ENCODE measurements at regions not wholly inside any gene's neighbourhood (a gene's known extent, or its start where the extent isn't known, plus 50 kb on each side); places are given as distances from the start of the nearest gene placed in this dataset.

DNA sequence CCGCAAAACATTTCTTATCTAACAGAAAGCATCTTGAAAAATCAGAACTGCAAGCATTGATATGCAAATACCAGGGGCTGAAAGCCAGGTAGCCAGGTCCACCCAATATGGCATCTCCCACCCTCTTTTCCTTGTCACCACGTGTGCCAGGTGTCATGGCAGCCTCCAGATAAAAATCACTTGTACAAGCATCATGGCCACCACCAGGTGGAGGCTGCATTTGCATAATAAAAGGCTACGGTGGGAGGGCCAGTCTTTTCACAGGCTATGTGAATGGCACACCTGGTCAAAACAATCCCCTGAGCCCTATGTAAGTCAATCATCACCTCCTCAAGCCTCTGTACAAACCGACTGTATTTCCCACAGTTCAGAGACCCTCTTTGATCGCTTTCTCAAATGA, 1233.1 kb upstream of the ALCAM start:
- DNase-seq: no peak
- TF ChIP-seq GATA1 (IDR thresholded peaks at IDR 0.05; ENCODE audit: low read depth, low read length): no peak
- TF ChIP-seq POLR2A (IDR thresholded peaks at IDR 0.05; ENCODE audit: low read length): no peak

DNA sequence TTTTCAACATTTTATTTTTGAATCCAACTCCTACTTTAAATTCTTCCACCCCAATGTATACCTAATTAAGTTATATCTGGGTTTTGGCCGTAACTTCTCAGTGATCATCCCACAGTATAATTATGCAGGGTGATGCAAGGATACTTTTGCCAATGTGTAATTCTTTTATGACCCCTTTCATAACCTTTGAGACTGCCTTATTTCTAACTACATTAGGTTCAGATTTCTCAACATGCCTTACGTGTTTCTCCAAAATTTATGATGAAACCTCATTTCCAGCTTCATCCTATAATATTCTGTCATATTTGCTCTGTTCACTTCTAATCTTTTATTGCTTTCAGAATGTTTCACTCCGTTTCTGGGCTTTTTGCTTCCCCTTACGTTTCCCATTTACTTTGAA, 1229.6 kb upstream of the ALCAM start:
- no peak for DNase-seq
- TF ChIP-seq GATA1 (IDR thresholded peaks at IDR 0.05; ENCODE audit: low read depth, low read length): no peak
- TF ChIP-seq POLR2A (IDR thresholded peaks at IDR 0.05; ENCODE audit: low read length): no peak

- DNase-seq: no peak
- TF ChIP-seq GATA1 (IDR thresholded peaks at IDR 0.05; ENCODE audit: low read depth, low read length) (no peak), POLR2A (IDR thresholded peaks at IDR 0.05; ENCODE audit: low read length) (no peak)
Observed at GRCh38 chr3:104145164-104145563, 1221.5 kb upstream of the ALCAM start.

- no peak for DNase-seq
- TF ChIP-seq GATA1 (IDR thresholded peaks at IDR 0.05; ENCODE audit: low read depth, low read length): no peak
- no peak for TF ChIP-seq POLR2A (IDR thresholded peaks at IDR 0.05; ENCODE audit: low read length)
Observed at GRCh38 chr3:104149154-104149553, 1217.6 kb upstream of the ALCAM start.

DNA sequence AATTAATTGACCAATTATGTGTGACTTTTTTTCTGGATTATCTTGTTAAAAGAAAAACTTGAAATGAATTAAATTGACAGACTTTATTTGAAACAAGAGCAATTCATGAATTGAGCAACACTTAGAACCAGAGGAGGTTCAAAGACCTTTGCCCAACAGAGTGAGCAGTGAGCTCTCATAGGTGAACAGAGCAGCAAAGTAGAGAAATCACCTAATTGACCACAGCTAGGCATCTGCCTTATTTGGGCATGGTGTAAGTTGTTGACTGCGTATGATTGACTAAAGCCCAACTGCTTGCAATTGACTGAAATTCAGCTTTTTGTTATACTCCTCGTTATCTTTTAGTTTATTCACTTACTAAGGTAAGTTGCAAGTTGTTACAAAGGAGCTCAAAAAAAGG, 1216.0 kb upstream of the ALCAM start:
- DNase-seq: no peak

GRCh38 chr3:104154896-104155295, 1211.8 kb upstream of the ALCAM start:
- no peak for DNase-seq
- no peak for TF ChIP-seq POLR2A (IDR thresholded peaks at IDR 0.05; ENCODE audit: low read length)
- TF ChIP-seq GATA1 (IDR thresholded peaks at IDR 0.05; ENCODE audit: low read depth, low read length): no peak

More for the DNA sequence above, 1216.0 kb upstream of the ALCAM start:
- TF ChIP-seq GATA1 (IDR thresholded peaks at IDR 0.05; ENCODE audit: low read depth, low read length) (no peak), POLR2A (IDR thresholded peaks at IDR 0.05; ENCODE audit: low read length) (no peak)

DNA sequence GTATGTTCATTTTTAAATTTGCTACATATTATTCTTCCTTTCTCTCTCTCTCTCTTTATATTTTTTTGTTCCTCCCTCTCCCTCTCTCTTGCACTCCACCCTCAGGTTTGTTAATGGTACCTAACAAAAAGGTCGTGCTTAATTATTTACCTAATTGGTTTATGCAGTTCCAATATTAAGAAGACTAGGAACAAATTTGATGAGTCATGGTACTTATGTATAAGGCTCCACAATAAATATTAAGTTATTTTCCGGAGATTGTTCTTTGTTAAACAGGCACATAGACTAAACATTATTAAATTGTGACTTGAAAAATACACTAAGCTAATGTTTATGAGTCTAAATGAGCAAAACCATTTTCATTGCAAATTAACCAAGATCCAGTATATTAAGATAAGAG, 1200.8 kb upstream of the ALCAM start:
- DNase-seq: no peak
- TF ChIP-seq GATA1 (IDR thresholded peaks at IDR 0.05; ENCODE audit: low read depth, low read length): no peak

- DNase-seq: no peak
- TF ChIP-seq POLR2A (IDR thresholded peaks at IDR 0.05; ENCODE audit: low read length) (no peak), GATA1 (IDR thresholded peaks at IDR 0.05; ENCODE audit: low read depth, low read length) (no peak)
Observed at GRCh38 chr3:104168386-104168785, 1198.3 kb upstream of the ALCAM start.

- DNase-seq: no peak
- no peak for TF ChIP-seq POLR2A (IDR thresholded peaks at IDR 0.05; ENCODE audit: low read length)
- TF ChIP-seq GATA1 (IDR thresholded peaks at IDR 0.05; ENCODE audit: low read depth, low read length): no peak
Observed at GRCh38 chr3:104175696-104176095, 1191.0 kb upstream of the ALCAM start.

DNA sequence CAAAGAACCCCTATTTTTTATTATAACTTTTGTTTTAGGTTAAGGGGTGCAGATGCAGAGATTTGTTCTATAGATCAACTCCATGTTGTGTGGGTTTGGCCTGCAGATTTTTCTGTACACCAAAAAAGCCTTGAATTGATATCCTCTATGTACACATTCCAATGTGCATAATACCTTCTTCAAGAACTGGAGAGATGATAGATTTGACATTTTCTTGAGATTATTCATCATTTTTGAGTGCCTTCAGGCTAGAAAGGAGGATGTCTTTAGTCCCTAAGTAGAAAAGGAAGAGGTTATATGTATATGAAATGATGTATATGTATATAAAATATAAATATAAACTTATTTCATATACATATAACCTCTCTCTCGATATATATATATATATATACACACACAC, 1190.0 kb upstream of the ALCAM start:
- TF ChIP-seq POLR2A (IDR thresholded peaks at IDR 0.05; ENCODE audit: low read length): no peak
- no peak for TF ChIP-seq GATA1 (IDR thresholded peaks at IDR 0.05; ENCODE audit: low read depth, low read length)

GRCh38 chr3:104178680-104179079, 1188.0 kb upstream of the ALCAM start:
- DNase-seq: no peak

More for the DNA sequence above, 1190.0 kb upstream of the ALCAM start:
- DNase-seq: no peak

DNA sequence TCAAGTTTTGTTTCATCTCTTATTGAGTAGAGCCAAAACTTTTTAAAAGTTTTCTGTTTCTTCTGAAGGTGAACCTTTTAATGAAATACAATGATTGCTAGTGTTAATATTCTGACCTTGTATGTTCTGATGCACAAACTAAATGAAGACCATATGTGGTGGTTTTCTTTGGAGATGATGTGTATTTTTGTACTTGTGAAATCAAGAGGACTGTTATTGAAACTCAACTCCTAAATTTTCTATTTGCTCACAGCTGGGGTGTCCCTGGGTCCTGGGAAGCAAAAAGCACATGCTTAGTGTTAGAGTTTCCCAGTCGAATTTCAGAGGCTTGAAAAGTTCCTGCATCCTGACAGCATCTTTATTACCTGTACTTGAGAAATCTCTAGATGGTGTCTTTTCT, 1185.8 kb upstream of the ALCAM start:
- no peak for DNase-seq
- TF ChIP-seq POLR2A (IDR thresholded peaks at IDR 0.05; ENCODE audit: low read length): no peak
- no peak for TF ChIP-seq GATA1 (IDR thresholded peaks at IDR 0.05; ENCODE audit: low read depth, low read length)

More at GRCh38 chr3:104178680-104179079, 1188.0 kb upstream of the ALCAM start:
- TF ChIP-seq POLR2A (IDR thresholded peaks at IDR 0.05; ENCODE audit: low read length) (no peak), GATA1 (IDR thresholded peaks at IDR 0.05; ENCODE audit: low read depth, low read length) (no peak)

DNA sequence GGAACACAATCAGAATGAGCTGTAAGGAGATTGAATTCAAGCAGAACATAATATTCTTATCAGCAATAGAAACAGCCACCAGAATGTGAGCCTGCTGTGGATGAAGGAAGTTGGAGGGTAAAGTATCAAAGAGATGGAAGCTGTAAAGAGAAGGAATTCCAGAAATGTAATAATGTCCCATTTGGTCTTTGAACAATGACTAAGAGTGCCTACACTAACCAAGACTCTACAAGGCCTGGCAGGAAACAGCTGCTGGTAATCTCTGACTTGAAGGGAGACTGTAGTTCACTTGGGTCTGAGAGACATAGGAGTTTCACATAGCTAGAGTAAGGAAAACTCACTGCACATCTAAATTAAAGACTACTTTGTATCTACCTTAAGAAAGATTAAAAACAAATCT, 1176.0 kb upstream of the ALCAM start:
- no peak for DNase-seq
- no peak for TF ChIP-seq POLR2A (IDR thresholded peaks at IDR 0.05; ENCODE audit: low read length)
- TF ChIP-seq GATA1 (IDR thresholded peaks at IDR 0.05; ENCODE audit: low read depth, low read length): no peak

GRCh38 chr3:104198131-104198530, 1168.6 kb upstream of the ALCAM start:
- no peak for DNase-seq
- no peak for TF ChIP-seq POLR2A (IDR thresholded peaks at IDR 0.05; ENCODE audit: low read length)
- no peak for TF ChIP-seq GATA1 (IDR thresholded peaks at IDR 0.05; ENCODE audit: low read depth, low read length)

DNA sequence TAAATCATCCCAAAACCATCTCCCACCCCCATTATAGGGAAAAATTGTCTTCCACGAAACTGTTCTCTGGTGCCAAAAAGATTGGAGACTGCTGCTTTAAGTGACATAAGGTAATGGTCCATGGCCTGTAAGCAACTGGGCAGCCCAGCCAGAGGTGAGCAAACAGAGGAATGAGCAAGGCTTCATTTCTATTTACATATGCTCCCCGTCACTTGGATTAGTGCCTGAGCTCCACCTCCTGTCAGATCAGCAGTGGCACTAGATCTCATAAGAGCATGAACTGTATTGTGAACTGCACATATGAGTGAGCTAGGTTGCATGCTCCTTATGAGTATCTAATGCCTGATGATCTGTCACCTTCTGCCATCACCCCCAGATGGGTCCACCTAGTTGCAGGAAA, 1159.8 kb upstream of the ALCAM start:
- DNase-seq: no peak
- TF ChIP-seq POLR2A (IDR thresholded peaks at IDR 0.05; ENCODE audit: low read length) (no peak), GATA1 (IDR thresholded peaks at IDR 0.05; ENCODE audit: low read depth, low read length) (no peak)

DNA sequence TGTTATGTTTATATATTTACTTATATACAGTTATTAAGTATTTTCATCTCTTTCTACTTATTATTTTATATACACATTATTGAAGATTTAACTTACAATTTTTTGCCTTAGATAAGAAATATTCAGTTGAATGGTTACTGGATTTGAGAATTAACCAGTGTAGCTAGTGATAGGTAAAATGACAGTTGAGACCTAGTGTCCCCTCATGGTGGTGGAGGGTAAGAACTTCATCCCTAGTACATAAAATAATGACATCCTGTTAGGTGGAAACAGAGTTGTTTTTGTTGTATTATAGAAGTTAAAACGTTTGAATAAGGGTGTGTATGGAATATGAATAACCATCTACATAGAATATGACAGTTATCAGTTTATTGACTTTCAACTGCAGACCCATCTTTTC, 1152.4 kb upstream of the ALCAM start:
- no peak for DNase-seq
- TF ChIP-seq GATA1 (IDR thresholded peaks at IDR 0.05; ENCODE audit: low read depth, low read length) (no peak), POLR2A (IDR thresholded peaks at IDR 0.05; ENCODE audit: low read length) (no peak)
